ENCODE measurements at regions not wholly inside any gene's neighbourhood (a gene's known extent, or its start where the extent isn't known, plus 50 kb on each side); places are given as distances from the start of the nearest gene placed in this dataset.

DNA sequence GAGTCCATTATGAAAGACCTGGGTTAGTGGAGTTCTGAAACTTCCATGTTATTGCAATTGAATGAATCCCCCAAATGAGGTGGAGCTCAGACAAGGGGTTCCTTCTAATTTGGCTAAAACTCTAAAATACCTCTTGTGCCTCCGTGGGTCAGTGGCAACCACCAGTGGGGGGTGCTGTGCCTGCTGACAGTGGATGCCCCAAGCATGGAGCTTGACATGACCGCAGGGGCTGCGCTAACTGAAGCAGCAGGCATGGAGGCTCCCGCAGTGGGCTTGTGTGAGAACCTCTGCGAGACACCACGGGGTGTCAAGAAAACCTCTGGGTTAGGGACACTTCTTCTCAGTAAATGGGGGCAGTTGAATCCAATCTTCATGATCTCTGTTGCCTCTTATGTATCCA, 200.5 kb downstream of the DRD1 start:
- ChIA-PET POLR2A (ENCODE audit: low non-redundant PET) (no interaction called here), CTCF (no interaction called here)
- no peak overlapping the region for H3K27ac ChIP-seq (ENCODE audit: low read depth, low read length, poor library complexity, severe bottlenecking)
- no TSS peak for BruUV-seq (replicated peaks)
- H3K9me3 ChIP-seq (ENCODE audit: low read depth, low read length, poor library complexity, severe bottlenecking), result no peaks in the 10 kb centered on the region
- H3K4me1 ChIP-seq (ENCODE audit: insufficient read depth, low read length, poor library complexity, severe bottlenecking), result no peaks in the 10 kb centered on the region
- no peak for TF ChIP-seq EZH2 (IDR thresholded peaks at IDR 0.05; ENCODE audit: borderline replicate concordance, low read depth, low read length, poor library complexity, severe bottlenecking)
- TF ChIP-seq CTCF (conservative IDR thresholded peaks at IDR 0.05; ENCODE audit: low read depth, low read length), result no peak
- no peaks in the 10 kb centered on the region for H3K36me3 ChIP-seq (ENCODE audit: insufficient read depth, low read length, poor library complexity, severe bottlenecking)
- intact Hi-C loops (cut with micrococcal nuclease; ENCODE audit: unreplicated experiment), result no loop called here
- DNase-seq (ENCODE audit: low spot score), result no peak
- no peak overlapping the region for H3K4me3 ChIP-seq (ENCODE audit: low read depth, low read length, poor library complexity, severe bottlenecking)
- H3K27me3 ChIP-seq (replicated peaks; ENCODE audit: insufficient read depth, low read depth, low read length, poor library complexity), result peaks cover 15% of the 10 kb centered on the region

DNA sequence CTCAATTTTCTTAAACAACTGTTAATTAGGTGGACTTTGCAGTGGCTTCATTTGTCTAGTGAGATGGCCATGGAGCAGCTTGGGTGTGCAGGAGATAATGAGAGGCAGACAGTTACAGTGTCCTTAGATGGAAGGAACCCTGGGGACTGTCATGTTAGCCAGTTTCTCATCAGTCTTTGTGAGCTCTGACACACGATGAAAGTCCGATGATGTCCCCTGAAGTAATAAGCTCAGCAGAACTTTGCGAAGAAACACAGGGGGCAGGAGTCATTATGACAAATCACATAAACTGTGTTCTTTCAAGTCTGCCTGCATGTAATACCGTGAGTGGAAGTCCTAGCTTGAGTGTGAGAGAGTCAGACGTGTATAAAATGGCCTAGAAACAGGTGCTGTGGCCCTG, 201.8 kb downstream of the DRD1 start:
- H3K36me3 ChIP-seq (ENCODE audit: insufficient read depth, low read length, poor library complexity, severe bottlenecking), result no peaks in the 10 kb centered on the region
- no peak overlapping the region for H3K4me3 ChIP-seq (ENCODE audit: low read depth, low read length, poor library complexity, severe bottlenecking)
- H3K27ac ChIP-seq (ENCODE audit: low read depth, low read length, poor library complexity, severe bottlenecking), result no peak overlapping the region
- H3K9me3 ChIP-seq (ENCODE audit: low read depth, low read length, poor library complexity, severe bottlenecking), result no peaks in the 10 kb centered on the region
- CTCF ChIA-PET, result no interaction called here
- POLR2A ChIA-PET (ENCODE audit: low non-redundant PET), result no interaction called here
- no peak for DNase-seq (ENCODE audit: low spot score)
- TF ChIP-seq EZH2 (IDR thresholded peaks at IDR 0.05; ENCODE audit: borderline replicate concordance, low read depth, low read length, poor library complexity, severe bottlenecking), result no peak
- TF ChIP-seq CTCF (conservative IDR thresholded peaks at IDR 0.05; ENCODE audit: low read depth, low read length), result no peak
- H3K4me1 ChIP-seq (ENCODE audit: insufficient read depth, low read length, poor library complexity, severe bottlenecking), result no peaks in the 10 kb centered on the region
- BruUV-seq (replicated peaks), result no TSS peak
- H3K27me3 ChIP-seq (replicated peaks; ENCODE audit: insufficient read depth, low read depth, low read length, poor library complexity), result peaks cover 8% of the 10 kb centered on the region
- intact Hi-C loops (cut with micrococcal nuclease; ENCODE audit: unreplicated experiment), result no loop called here

- no peaks in the 10 kb centered on the region for H3K27me3 ChIP-seq (replicated peaks; ENCODE audit: insufficient read depth, low read depth, low read length, poor library complexity)
- ChIA-PET POLR2A (ENCODE audit: low non-redundant PET) (no interaction called here), CTCF (no interaction called here)
- intact Hi-C loops (cut with micrococcal nuclease; ENCODE audit: unreplicated experiment), result no loop called here
- no peaks in the 10 kb centered on the region for H3K36me3 ChIP-seq (ENCODE audit: insufficient read depth, low read length, poor library complexity, severe bottlenecking)
- H3K4me1 ChIP-seq (ENCODE audit: insufficient read depth, low read length, poor library complexity, severe bottlenecking), result no peaks in the 10 kb centered on the region
- BruUV-seq (replicated peaks), result no TSS peak
- no peak overlapping the region for H3K4me3 ChIP-seq (ENCODE audit: low read depth, low read length, poor library complexity, severe bottlenecking)
- no peak overlapping the region for H3K27ac ChIP-seq (ENCODE audit: low read depth, low read length, poor library complexity, severe bottlenecking)
- H3K9me3 ChIP-seq (ENCODE audit: low read depth, low read length, poor library complexity, severe bottlenecking), result no peaks in the 10 kb centered on the region
- no peak for DNase-seq (ENCODE audit: low spot score)
- TF ChIP-seq CTCF (conservative IDR thresholded peaks at IDR 0.05; ENCODE audit: low read depth, low read length) (no peak), EZH2 (IDR thresholded peaks at IDR 0.05; ENCODE audit: borderline replicate concordance, low read depth, low read length, poor library complexity, severe bottlenecking) (no peak)
Measured at GRCh38 chr5:175238326-175238725, 205.7 kb downstream of the DRD1 start.

All from A673 (cell line).